Right lobe of liver (tissue), 4 donors: ENCODE measurements at regions not wholly inside any gene's neighbourhood (a gene's known extent, or its start where the extent isn't known, plus 50 kb on each side); places are given as distances from the start of the nearest gene placed in this dataset.

Experiments
- POLR2A ChIP-seq: fragments of 450-650 bp; IDR thresholded peaks from one replicate; pipeline ENCODE4 v1.6.1; 2017; ENCODE audit warnings: antibody characterized with exemption, mild to moderate bottlenecking
- TF ChIP-seq, protein P1 (sequence below), 4 donors: fragments of 200-600 bp in 3 of 4; fragments of 450-650 bp in 1 of 4; IDR thresholded peaks; one replicate each; pipeline versions ENCODE4 v1.5.1 to v1.8.0; 2016 to 2022; ENCODE audit warnings: antibody characterized with exemption in 4 of 4, mild to moderate bottlenecking in 2 of 4
- donor health status: DM: no; HTN: no; CAD: no.
- donor health status: DM: no; HTN: no; CAD: no.
- donor health status: DM: no; HTN: yes; CAD: no.

DNA sequence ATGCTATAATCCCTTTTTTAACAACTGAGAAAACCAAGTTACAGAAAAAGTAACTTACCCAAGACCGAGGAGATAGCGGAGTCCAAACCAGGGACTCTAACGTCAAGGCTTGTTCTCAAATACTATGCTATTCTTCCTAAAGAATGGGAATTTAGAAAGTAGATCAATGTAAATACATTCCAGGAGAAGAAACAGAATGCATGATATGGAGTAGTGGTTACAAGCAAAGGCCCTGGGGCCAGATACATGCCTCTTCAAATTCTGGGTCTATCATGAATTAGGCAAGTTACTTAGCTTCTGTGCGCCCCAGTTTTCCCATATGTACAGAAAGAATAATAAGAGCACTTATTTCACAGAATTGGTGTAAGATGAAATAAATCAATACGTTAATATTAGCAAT, 102.0 kb upstream of the CHMP2B start:
- TF ChIP-seq, protein P1, sequence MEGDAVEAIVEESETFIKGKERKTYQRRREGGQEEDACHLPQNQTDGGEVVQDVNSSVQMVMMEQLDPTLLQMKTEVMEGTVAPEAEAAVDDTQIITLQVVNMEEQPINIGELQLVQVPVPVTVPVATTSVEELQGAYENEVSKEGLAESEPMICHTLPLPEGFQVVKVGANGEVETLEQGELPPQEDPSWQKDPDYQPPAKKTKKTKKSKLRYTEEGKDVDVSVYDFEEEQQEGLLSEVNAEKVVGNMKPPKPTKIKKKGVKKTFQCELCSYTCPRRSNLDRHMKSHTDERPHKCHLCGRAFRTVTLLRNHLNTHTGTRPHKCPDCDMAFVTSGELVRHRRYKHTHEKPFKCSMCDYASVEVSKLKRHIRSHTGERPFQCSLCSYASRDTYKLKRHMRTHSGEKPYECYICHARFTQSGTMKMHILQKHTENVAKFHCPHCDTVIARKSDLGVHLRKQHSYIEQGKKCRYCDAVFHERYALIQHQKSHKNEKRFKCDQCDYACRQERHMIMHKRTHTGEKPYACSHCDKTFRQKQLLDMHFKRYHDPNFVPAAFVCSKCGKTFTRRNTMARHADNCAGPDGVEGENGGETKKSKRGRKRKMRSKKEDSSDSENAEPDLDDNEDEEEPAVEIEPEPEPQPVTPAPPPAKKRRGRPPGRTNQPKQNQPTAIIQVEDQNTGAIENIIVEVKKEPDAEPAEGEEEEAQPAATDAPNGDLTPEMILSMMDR (IDR thresholded peaks at IDR 0.05) = no peak
- no peak for TF ChIP-seq POLR2A
